Thyroid gland (tissue), 4 donors: ENCODE measurements at regions not wholly inside any gene's neighbourhood (a gene's known extent, or its start where the extent isn't known, plus 50 kb on each side); places are given as distances from the start of the nearest gene placed in this dataset.

Experiments
- DNase-seq, 2 donors: peaks; one replicate each; pipeline ENCODE4 v3.0.0-alpha.2; 2019
- H3K27ac ChIP-seq, 3 donors: fragments of 200-600 bp; sonication (generic); 1 replicate in 2 of 3; 2 replicates in 1 of 3; pipeline ENCODE4 v1.5.1; 2016 to 2019; ENCODE audit warnings: mild to moderate bottlenecking in 1 of 3, moderate library complexity in 1 of 3
- H3K27me3 ChIP-seq: fragments of 200-600 bp; sonication (generic); one replicate; pipeline ENCODE4 v1.5.1; 2019
- H3K36me3 ChIP-seq, 2 donors: fragments of 200-600 bp; sonication (generic); one replicate each; pipeline ENCODE4 v1.5.1; 2016 to 2019
- H3K4me1 ChIP-seq, 2 donors: fragments of 200-600 bp; sonication (generic); one replicate each; pipeline ENCODE4 v1.5.1; 2017 to 2019
- H3K4me3 ChIP-seq, 3 donors: fragments of 200-600 bp; sonication (generic); replicated peaks in 1 of 3; 1 replicate in 2 of 3; 2 replicates in 1 of 3; pipeline ENCODE4 v1.5.1; 2016; ENCODE audit warnings: mild to moderate bottlenecking in 1 of 3
- H3K9me3 ChIP-seq: fragments of 200-600 bp; sonication (generic); one replicate; pipeline ENCODE4 v1.5.1; 2017
- CTCF ChIP-seq, 6 experiments: fragments of 200-600 bp in 3 of 6; fragments of 450-650 bp in 3 of 6; sonication (generic) in 3 of 6; IDR thresholded peaks; one replicate each; pipeline ENCODE4 v1.5.1; 2016 to 2019; ENCODE audit warnings: antibody characterized with exemption in 6 of 6, mild to moderate bottlenecking in 2 of 6, inconsistent platforms in 1 of 6, moderate library complexity in 1 of 6
- POLR2A ChIP-seq, 2 donors: fragments of 450-650 bp; IDR thresholded peaks; one replicate each; pipeline ENCODE4 v1.6.1; 2017; ENCODE audit warnings: antibody characterized with exemption in 2 of 2, mild to moderate bottlenecking in 2 of 2, moderate library complexity in 1 of 2
- WGBS, 2 donors: methylation state at CpG; one replicate each; pipeline ENCODE4 v1.1.5; 2017; 5-methylcytosine and 5-hydroxymethylcytosine counted together
- intact Hi-C: fragments of 100-400 bp; cut with DNase I; formaldehyde crosslinking; loops from one replicate; pipeline ENCODE4 v1.15.1; 2023

GRCh38 chr10:121681997-121682687, 83.9 kb upstream of the FGFR2 start:
- 64 to 76% methylated on average over 24 of the region's 24 CpGs for whole genome bisulfite sequencing, 2 donors
- no peak for TF ChIP-seq CTCF (IDR thresholded peaks at IDR 0.05)
- TF ChIP-seq POLR2A (IDR thresholded peaks at IDR 0.05), result no peak
- Histone ChIP-seq H3K9me3 (no peaks in the 10 kb centered on the region), H3K27me3 (no peaks in the 10 kb centered on the region), H3K27ac (no peak overlapping the region), H3K4me3 (no peak overlapping the region), H3K4me1 (no peaks in the 10 kb centered on the region), H3K36me3 (no peaks in the 10 kb centered on the region)
- no peak for DNase-seq
- intact Hi-C loops, result no loop called here

- TF ChIP-seq POLR2A (IDR thresholded peaks at IDR 0.05) (no peak), CTCF (IDR thresholded peaks at IDR 0.05) (no peak)
- no peak overlapping the region for H3K27ac ChIP-seq
- 53 to 68% methylated on average over 9 of the region's 9 CpGs for WGBS, 2 donors
Observed at GRCh38 chr10:121680879-121681655, 82.8 kb upstream of the FGFR2 start.

GRCh38 chr10:121679916-121680315, 81.7 kb upstream of the FGFR2 start:
- TF ChIP-seq CTCF (IDR thresholded peaks at IDR 0.05) (no peak), POLR2A (IDR thresholded peaks at IDR 0.05) (no peak)
- no peaks in the 10 kb centered on the region for H3K27me3 ChIP-seq
- WGBS, 2 donors, result 84 to 90% methylated on average over 4 of the region's 4 CpGs
- H3K4me1 ChIP-seq, result peaks cover 0 to 7% of the 10 kb centered on the region in 2 donors
- intact Hi-C loops, result no loop called here
- DNase-seq, result no peak
- H3K4me3 ChIP-seq, result no peak overlapping the region
- no peaks in the 10 kb centered on the region for H3K36me3 ChIP-seq
- no peaks in the 10 kb centered on the region for H3K9me3 ChIP-seq
- no peak overlapping the region for H3K27ac ChIP-seq

More at GRCh38 chr10:121680879-121681655, 82.8 kb upstream of the FGFR2 start:
- intact Hi-C loops, result no loop called here
- Histone ChIP-seq H3K9me3 (no peaks in the 10 kb centered on the region), H3K4me3 (no peak overlapping the region), H3K36me3 (no peaks in the 10 kb centered on the region), H3K4me1 (peaks cover 0 to 5% of the 10 kb centered on the region in 2 donors), H3K27me3 (no peaks in the 10 kb centered on the region)
- no peak for DNase-seq

GRCh38 chr10:121678631-121679174, 80.5 kb upstream of the FGFR2 start:
- intact Hi-C loops, result no loop called here
- Histone ChIP-seq H3K27me3 (no peaks in the 10 kb centered on the region), H3K4me1 (peaks cover 0 to 7% of the 10 kb centered on the region in 2 donors), H3K36me3 (no peaks in the 10 kb centered on the region), H3K27ac (no peak overlapping the region), H3K4me3 (no peak overlapping the region), H3K9me3 (no peaks in the 10 kb centered on the region)
- no peak for TF ChIP-seq POLR2A (IDR thresholded peaks at IDR 0.05)
- no peak for TF ChIP-seq CTCF (IDR thresholded peaks at IDR 0.05)
- no peak for DNase-seq
- WGBS, 2 donors, result 97 to 100% methylated on average over 2 of the region's 2 CpGs

- H3K36me3 ChIP-seq, result no peaks in the 10 kb centered on the region
- H3K27me3 ChIP-seq, result no peaks in the 10 kb centered on the region
- no peak for DNase-seq
- no peaks in the 10 kb centered on the region for H3K9me3 ChIP-seq
- no peak for TF ChIP-seq POLR2A (IDR thresholded peaks at IDR 0.05)
- TF ChIP-seq CTCF (IDR thresholded peaks at IDR 0.05), result no peak
- intact Hi-C loops, result no loop called here
- H3K4me3 ChIP-seq, result no peak overlapping the region
- H3K27ac ChIP-seq, result no peak overlapping the region
- H3K4me1 ChIP-seq, result peaks cover 0 to 7% of the 10 kb centered on the region in 2 donors
Observed at GRCh38 chr10:121677880-121678279, 79.6 kb upstream of the FGFR2 start.
